Keratinocyte (primary cell): ENCODE measurements at regions not wholly inside any gene's neighbourhood (a gene's known extent, or its start where the extent isn't known, plus 50 kb on each side); places are given as distances from the start of the nearest gene placed in this dataset.
"Not testable (repeated sequence)": the region's sequence is repeated elsewhere in the genome, so short reads cannot be mapped to it uniquely, and the experiment has no call there.

Experiments
- DNase-seq: peaks from one replicate; pipeline ENCODE4 v3.0.0-alpha.2; 2011; ENCODE audit warnings: low read depth, missing footprints, low spot score
- FAIRE-seq: peaks from 2 replicates; lab custom pipeline; 2011; peaks lifted over from hg19 to GRCh38; lab: Jason Lieb, UNC
- H2AFZ ChIP-seq: 2 replicates; pipeline ENCODE4 v1.6.0; 2012; ENCODE audit warnings: low read length, control low read depth, inconsistent platforms; ENCODE audit not compliant: control insufficient read depth
- H3K27ac ChIP-seq: 2 replicates; pipeline ENCODE4 v1.5.1; 2011; ENCODE audit warnings: low read length; ENCODE audit not compliant: control insufficient read depth, insufficient read depth
- H3K27me3 ChIP-seq: 3 replicates; pipeline ENCODE4 v1.6.0; 2011; ENCODE audit warnings: low read length; ENCODE audit not compliant: control insufficient read depth, insufficient read depth; ENCODE audit errors: extremely low read depth
- H3K36me3 ChIP-seq, 2 experiments: 2 replicates in 1 of 2; 3 replicates in 1 of 2; pipeline ENCODE4 v1.5.1; 2011; ENCODE audit warnings: low read length in 2 of 2, mild to moderate bottlenecking in 1 of 2; ENCODE audit not compliant: control insufficient read depth in 2 of 2, insufficient read depth in 2 of 2; ENCODE audit errors: extremely low read depth in 1 of 2
- H3K4me1 ChIP-seq: 3 replicates; pipeline ENCODE4 v1.5.1; 2011; ENCODE audit warnings: low read length; ENCODE audit not compliant: control insufficient read depth, insufficient read depth; ENCODE audit errors: extremely low read depth
- H3K4me2 ChIP-seq: 3 replicates; pipeline ENCODE4 v1.6.0; 2011; ENCODE audit warnings: low read depth, low read length; ENCODE audit not compliant: control insufficient read depth, insufficient read depth; ENCODE audit errors: extremely low read depth
- H3K4me3 ChIP-seq, 3 experiments: fragments of 200-600 bp in 1 of 3; sonication (generic) in 1 of 3; 2 replicates in 2 of 3; 3 replicates in 1 of 3; pipeline ENCODE4 v1.5.1; 2011 to 2016; ENCODE audit warnings: low read length in 3 of 3, mild to moderate bottlenecking in 3 of 3, control low read depth in 2 of 3, inconsistent platforms in 1 of 3, low read depth in 1 of 3, mixed read lengths in 1 of 3, mixed run types in 1 of 3, moderate library complexity in 1 of 3; ENCODE audit not compliant: control insufficient read depth in 2 of 3, insufficient read depth in 2 of 3; ENCODE audit errors: extremely low read depth in 1 of 3
- H3K79me2 ChIP-seq: 2 replicates; pipeline ENCODE4 v1.6.0; 2012; ENCODE audit warnings: low read length; ENCODE audit not compliant: control insufficient read depth, insufficient read depth
- H3K9ac ChIP-seq: 3 replicates; pipeline ENCODE4 v1.6.0; 2011; ENCODE audit warnings: low read length; ENCODE audit not compliant: control insufficient read depth, insufficient read depth; ENCODE audit errors: extremely low read depth
- H3K9me1 ChIP-seq: 3 replicates; pipeline ENCODE4 v1.6.0; 2011; ENCODE audit warnings: low read length; ENCODE audit not compliant: control insufficient read depth, insufficient read depth; ENCODE audit errors: extremely low read depth
- H3K9me3 ChIP-seq: 2 replicates; pipeline ENCODE4 v1.5.1; 2012; ENCODE audit warnings: low read depth, low read length; ENCODE audit not compliant: control insufficient read depth
- H4K20me1 ChIP-seq: 3 replicates; pipeline ENCODE4 v1.6.0; 2011; ENCODE audit warnings: low read length; ENCODE audit not compliant: control insufficient read depth, insufficient read depth; ENCODE audit errors: extremely low read depth
- EZH2 ChIP-seq: IDR thresholded peaks from one replicate; pipeline ENCODE4 v1.6.1; 2012; ENCODE audit warnings: inconsistent platforms, mild to moderate bottlenecking, low read length, moderate library complexity
- dilution Hi-C: fragments of 300-500 bp; cut with MboI; formaldehyde crosslinking; loops from one replicate; pipeline ENCODE4 v1.7.0; 2020; ENCODE audit warnings: low sequenced_read_pairs; ENCODE audit not compliant: extremely low pct_ligation_motif_present
- TF ChIP-seq, protein P1 (sequence below), 3 experiments: IDR thresholded peaks in 1 of 3; conservative IDR thresholded peaks in 1 of 3; optimal IDR thresholded peaks in 1 of 3; 2 replicates in 2 of 3; 3 replicates in 1 of 3; pipeline versions ENCODE3 to v1.5.1; 2011; ENCODE audit warnings: low read length in 3 of 3, mild to moderate bottlenecking in 3 of 3, moderate library complexity in 2 of 3, control low read depth in 1 of 3, inconsistent platforms in 1 of 3; ENCODE audit not compliant: insufficient read depth in 2 of 3; ENCODE audit errors: extremely low read depth in 1 of 3

DNA sequence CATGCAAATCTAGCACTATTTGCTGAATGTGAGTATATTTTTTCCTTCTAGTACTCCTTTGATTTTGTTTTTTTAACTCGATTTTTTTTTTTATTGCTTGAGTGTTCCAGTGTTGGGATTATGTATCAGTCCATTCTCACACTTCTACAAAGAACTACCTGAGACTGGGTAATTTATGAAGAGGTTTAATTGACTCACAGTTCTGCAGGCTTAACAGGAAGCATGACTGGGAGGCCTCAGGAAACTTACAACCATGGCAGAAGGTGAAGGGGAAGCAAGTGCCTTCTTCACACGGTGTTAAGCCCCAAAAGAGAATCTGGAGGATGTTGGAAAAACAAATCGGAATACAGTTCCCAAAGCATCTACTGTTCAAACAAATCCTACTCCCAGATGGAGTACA lies 69.1 kb downstream of the ZNF518B start:
- H3K9me1 ChIP-seq, H3K36me3 ChIP-seq, H3K27me3 ChIP-seq, dilution Hi-C loops, H3K9me3 ChIP-seq, FAIRE-seq, H4K20me1 ChIP-seq, H3K27ac ChIP-seq, H3K4me2 ChIP-seq, H3K4me3 ChIP-seq, DNase-seq, H3K79me2 ChIP-seq, H3K9ac ChIP-seq, H2AFZ ChIP-seq: not testable (repeated sequence)
- H3K4me1 ChIP-seq: peaks cover 13% of the 10 kb centered on the region

DNA sequence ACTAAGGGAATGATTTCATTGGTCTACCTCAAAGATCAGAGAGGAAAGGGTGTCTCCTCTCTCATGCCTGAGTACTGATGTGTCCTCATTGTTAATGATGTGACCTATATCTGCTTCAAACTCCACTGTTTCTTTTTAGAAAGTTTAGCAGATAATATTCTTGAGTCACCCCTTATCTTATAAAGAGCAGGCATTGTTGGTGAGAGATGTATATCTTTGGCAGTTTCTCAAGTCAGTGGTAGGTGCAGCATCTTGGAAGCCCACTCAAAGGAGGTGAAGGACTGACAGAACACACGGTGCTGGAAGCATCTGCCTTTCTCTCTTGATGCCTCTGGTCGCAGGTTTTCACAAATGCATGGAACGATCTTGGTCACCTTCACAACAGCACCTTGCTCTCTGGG lies 71.2 kb downstream of the ZNF518B start:
- dilution Hi-C loops: no loop called here

DNA sequence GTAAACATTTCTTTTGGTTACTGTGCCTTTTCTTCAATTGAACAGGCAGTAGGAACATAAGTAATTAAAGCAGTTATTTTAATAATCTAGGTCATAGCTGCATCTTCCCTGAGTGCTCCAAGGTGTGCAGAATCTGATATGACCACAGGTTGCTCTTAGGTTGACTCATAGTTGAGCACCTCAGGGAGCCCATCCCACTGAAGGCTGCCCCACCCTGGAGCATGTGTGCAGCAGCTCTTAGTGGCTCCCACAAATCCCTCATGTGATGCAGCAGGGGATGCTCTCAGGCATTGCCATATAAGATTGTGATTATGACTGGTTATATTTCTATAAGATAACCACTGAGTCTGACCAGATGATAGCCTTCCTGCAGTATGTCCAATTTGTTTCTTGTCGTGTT lies 72.3 kb downstream of the ZNF518B start:
- no peaks in the 10 kb centered on the region for H3K36me3 ChIP-seq
- no peaks in the 10 kb centered on the region for H3K9me1 ChIP-seq
- H3K4me2 ChIP-seq: no peak overlapping the region
- DNase-seq (no peak), FAIRE-seq (peak; percentile 59)
- H3K27ac ChIP-seq: no peak overlapping the region
- no peaks in the 10 kb centered on the region for H3K9me3 ChIP-seq
- dilution Hi-C loops: no loop called here
- H3K9ac ChIP-seq: no peak overlapping the region
- H3K79me2 ChIP-seq: no peaks in the 10 kb centered on the region
- no peak overlapping the region for H3K4me3 ChIP-seq
- peaks cover 24% of the 10 kb centered on the region for H3K4me1 ChIP-seq
- TF ChIP-seq EZH2: no peak
- TF ChIP-seq, protein P1, sequence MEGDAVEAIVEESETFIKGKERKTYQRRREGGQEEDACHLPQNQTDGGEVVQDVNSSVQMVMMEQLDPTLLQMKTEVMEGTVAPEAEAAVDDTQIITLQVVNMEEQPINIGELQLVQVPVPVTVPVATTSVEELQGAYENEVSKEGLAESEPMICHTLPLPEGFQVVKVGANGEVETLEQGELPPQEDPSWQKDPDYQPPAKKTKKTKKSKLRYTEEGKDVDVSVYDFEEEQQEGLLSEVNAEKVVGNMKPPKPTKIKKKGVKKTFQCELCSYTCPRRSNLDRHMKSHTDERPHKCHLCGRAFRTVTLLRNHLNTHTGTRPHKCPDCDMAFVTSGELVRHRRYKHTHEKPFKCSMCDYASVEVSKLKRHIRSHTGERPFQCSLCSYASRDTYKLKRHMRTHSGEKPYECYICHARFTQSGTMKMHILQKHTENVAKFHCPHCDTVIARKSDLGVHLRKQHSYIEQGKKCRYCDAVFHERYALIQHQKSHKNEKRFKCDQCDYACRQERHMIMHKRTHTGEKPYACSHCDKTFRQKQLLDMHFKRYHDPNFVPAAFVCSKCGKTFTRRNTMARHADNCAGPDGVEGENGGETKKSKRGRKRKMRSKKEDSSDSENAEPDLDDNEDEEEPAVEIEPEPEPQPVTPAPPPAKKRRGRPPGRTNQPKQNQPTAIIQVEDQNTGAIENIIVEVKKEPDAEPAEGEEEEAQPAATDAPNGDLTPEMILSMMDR (optimal IDR thresholded peaks at IDR 0.05 in 1 of 3, IDR thresholded peaks at IDR 0.05 in 1 of 3, conservative IDR thresholded peaks at IDR 0.05 in 1 of 3; ENCODE audit: extremely low read depth in 1 of 3, insufficient read depth in 2 of 3, low read length in 3 of 3): peak in 1 of 3 experiments; percentile 6
- no peaks in the 10 kb centered on the region for H4K20me1 ChIP-seq
- no peaks in the 10 kb centered on the region for H3K27me3 ChIP-seq
- no peak overlapping the region for H2AFZ ChIP-seq

More for the DNA sequence above, 71.2 kb downstream of the ZNF518B start:
- H3K36me3 ChIP-seq: no peaks in the 10 kb centered on the region
- DNase-seq (no peak), FAIRE-seq (no peak)
- H3K9me1 ChIP-seq: no peaks in the 10 kb centered on the region
- H3K4me2 ChIP-seq: no peak overlapping the region
- H2AFZ ChIP-seq: no peak overlapping the region
- TF ChIP-seq EZH2: no peak
- TF ChIP-seq, protein P1 (optimal IDR thresholded peaks at IDR 0.05 in 1 of 3, IDR thresholded peaks at IDR 0.05 in 1 of 3, conservative IDR thresholded peaks at IDR 0.05 in 1 of 3; ENCODE audit: extremely low read depth in 1 of 3, insufficient read depth in 2 of 3, low read length in 3 of 3): no peak
- H3K9me3 ChIP-seq: no peaks in the 10 kb centered on the region
- peaks cover 18% of the 10 kb centered on the region for H3K4me1 ChIP-seq
- H3K79me2 ChIP-seq: no peaks in the 10 kb centered on the region
- no peaks in the 10 kb centered on the region for H3K27me3 ChIP-seq
- H3K4me3 ChIP-seq: no peak overlapping the region
- no peak overlapping the region for H3K9ac ChIP-seq
- H3K27ac ChIP-seq: no peak overlapping the region
- H4K20me1 ChIP-seq: no peaks in the 10 kb centered on the region
